ENCODE measurements at regions not wholly inside any gene's neighbourhood (a gene's known extent, or its start where the extent isn't known, plus 50 kb on each side); places are given as distances from the start of the nearest gene placed in this dataset.
"Not testable (repeated sequence)": the region's sequence is repeated elsewhere in the genome, so short reads cannot be mapped to it uniquely, and the experiment has no call there.

DNA sequence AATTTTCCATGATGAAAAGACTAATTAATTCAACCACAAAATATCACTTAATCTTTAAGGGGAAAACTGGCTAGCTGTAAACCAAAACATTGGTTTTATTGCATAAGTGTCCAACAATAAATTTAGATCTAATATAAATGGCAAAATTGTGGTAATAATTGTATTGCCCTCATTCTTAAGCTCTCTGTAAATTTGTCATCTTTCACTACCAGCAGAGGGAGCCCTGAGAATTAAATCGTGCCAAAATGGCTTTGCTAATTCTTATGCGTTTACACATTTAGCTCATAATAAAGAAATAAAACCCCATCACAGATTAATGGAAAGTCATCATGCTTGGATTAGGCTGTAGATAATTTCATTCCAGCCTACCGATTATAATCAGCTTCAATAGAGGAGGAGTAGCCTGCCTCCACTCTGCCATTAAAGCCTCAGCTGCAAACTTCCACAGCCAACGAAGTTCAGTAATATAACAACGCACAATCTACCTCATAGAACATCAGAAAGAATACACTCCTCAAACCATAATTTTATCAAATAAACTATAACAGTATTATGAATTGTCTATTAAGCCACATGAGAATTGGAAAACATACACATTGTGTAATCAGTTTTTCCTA lies 70.0 kb upstream of the ATP5MC3 start:
- intact Hi-C loops (cut with micrococcal nuclease; ENCODE audit: unreplicated experiment): loop anchor here (5.0 kb wide), 1 partner anchor 846 kb away; the partner anchor contains the start of gene HOXD12
- Mint-ChIP-seq H3K4me3 (ENCODE audit: low read depth, unreplicated experiment) (no peak overlapping the region), H3K27me3 (ENCODE audit: unreplicated experiment) (peaks cover 12% of the 10 kb centered on the region), H3K36me3 (ENCODE audit: insufficient read depth, unreplicated experiment) (no peaks in the 10 kb centered on the region), H3K9me3 (ENCODE audit: low read depth, unreplicated experiment) (no peaks in the 10 kb centered on the region), H3K4me1 (ENCODE audit: low read depth, unreplicated experiment) (no peaks in the 10 kb centered on the region), H3K27ac (ENCODE audit: unreplicated experiment) (no peak overlapping the region)
- BruUV-seq (replicated peaks): no TSS peak
- CTCF ChIA-PET: interaction anchor here (0.8 to 1.6 kb wide), 16 partner anchors 8 to 845 kb away, joined by 3 to 24 read pairs (median 4); no protein-coding TSS in a partner anchor
- TF ChIP-seq, protein P1, sequence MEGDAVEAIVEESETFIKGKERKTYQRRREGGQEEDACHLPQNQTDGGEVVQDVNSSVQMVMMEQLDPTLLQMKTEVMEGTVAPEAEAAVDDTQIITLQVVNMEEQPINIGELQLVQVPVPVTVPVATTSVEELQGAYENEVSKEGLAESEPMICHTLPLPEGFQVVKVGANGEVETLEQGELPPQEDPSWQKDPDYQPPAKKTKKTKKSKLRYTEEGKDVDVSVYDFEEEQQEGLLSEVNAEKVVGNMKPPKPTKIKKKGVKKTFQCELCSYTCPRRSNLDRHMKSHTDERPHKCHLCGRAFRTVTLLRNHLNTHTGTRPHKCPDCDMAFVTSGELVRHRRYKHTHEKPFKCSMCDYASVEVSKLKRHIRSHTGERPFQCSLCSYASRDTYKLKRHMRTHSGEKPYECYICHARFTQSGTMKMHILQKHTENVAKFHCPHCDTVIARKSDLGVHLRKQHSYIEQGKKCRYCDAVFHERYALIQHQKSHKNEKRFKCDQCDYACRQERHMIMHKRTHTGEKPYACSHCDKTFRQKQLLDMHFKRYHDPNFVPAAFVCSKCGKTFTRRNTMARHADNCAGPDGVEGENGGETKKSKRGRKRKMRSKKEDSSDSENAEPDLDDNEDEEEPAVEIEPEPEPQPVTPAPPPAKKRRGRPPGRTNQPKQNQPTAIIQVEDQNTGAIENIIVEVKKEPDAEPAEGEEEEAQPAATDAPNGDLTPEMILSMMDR (IDR thresholded peaks at IDR 0.05; ENCODE audit: unreplicated experiment): peak; percentile 67
- peak; percentile 33 for DNase-seq

DNA sequence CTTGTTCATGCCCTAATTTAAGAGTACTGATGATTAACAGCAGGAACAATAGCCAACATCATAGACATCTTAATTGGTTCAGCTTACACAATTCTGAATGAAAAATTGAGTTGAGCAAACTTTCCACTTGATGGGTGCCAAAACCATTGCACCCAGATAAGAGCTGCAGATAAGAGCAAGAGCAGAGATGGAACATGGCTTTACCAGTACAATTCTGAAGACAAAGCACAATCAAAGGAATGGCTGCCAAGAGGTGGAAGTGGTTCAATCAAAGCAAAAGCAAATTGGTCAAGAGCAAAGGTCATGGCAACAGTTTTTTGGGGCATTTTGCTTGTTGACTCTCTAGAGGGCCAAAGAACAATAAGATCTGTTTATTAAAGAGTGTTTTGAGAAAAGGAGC lies 65.6 kb upstream of the ATP5MC3 start:
- Mint-ChIP-seq H3K4me1 (ENCODE audit: low read depth, unreplicated experiment) (no peaks in the 10 kb centered on the region), H3K36me3 (ENCODE audit: insufficient read depth, unreplicated experiment) (no peaks in the 10 kb centered on the region), H3K27me3 (ENCODE audit: unreplicated experiment) (no peaks in the 10 kb centered on the region), H3K9me3 (ENCODE audit: low read depth, unreplicated experiment) (no peaks in the 10 kb centered on the region), H3K4me3 (ENCODE audit: low read depth, unreplicated experiment) (no peak overlapping the region), H3K27ac (ENCODE audit: unreplicated experiment) (no peak overlapping the region)
- no TSS peak for BruUV-seq (replicated peaks)
- CTCF ChIA-PET: no interaction called here
- intact Hi-C loops (cut with micrococcal nuclease; ENCODE audit: unreplicated experiment): no loop called here
- TF ChIP-seq, protein P1 (IDR thresholded peaks at IDR 0.05; ENCODE audit: unreplicated experiment): no peak
- no peak for DNase-seq

- BruUV-seq (replicated peaks): no TSS peak
- H3K27ac Mint-ChIP-seq (ENCODE audit: unreplicated experiment): no peak overlapping the region
- intact Hi-C loops (cut with micrococcal nuclease; ENCODE audit: unreplicated experiment): no loop called here
- DNase-seq: no peak
- H3K4me3 Mint-ChIP-seq (ENCODE audit: low read depth, unreplicated experiment): no peak overlapping the region
- H3K36me3 Mint-ChIP-seq (ENCODE audit: insufficient read depth, unreplicated experiment): no peaks in the 10 kb centered on the region
- peaks cover 21% of the 10 kb centered on the region for H3K27me3 Mint-ChIP-seq (ENCODE audit: unreplicated experiment)
- no peaks in the 10 kb centered on the region for H3K4me1 Mint-ChIP-seq (ENCODE audit: low read depth, unreplicated experiment)
- TF ChIP-seq, protein P1 (IDR thresholded peaks at IDR 0.05; ENCODE audit: unreplicated experiment): no peak
- H3K9me3 Mint-ChIP-seq (ENCODE audit: low read depth, unreplicated experiment): peaks cover 4% of the 10 kb centered on the region
- CTCF ChIA-PET: no interaction called here
These were observed 63.2 kb upstream of the ATP5MC3 start for GRCh38 chr2:175244697-175245096.

DNA sequence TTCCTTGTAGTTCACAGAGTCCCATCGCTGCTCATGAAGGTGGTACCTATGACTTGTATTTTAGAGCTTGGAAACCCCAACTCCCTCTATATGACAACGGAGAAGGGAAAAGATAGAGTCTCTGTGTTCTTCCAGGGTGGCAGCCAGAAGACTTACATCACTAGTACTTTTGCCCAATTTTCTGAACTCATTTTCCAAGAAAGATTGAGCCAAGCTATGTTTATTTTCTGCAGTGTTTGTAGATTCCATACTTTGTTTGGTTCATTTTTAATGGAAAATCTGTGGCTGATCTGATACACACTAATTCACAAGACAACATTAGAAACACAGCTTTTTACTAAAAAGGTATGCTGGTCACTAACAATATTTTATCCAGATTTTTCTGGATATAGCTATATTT lies 60.2 kb upstream of the ATP5MC3 start:
- peaks cover 21% of the 10 kb centered on the region for H3K27me3 Mint-ChIP-seq (ENCODE audit: unreplicated experiment)
- DNase-seq: no peak
- no peaks in the 10 kb centered on the region for H3K4me1 Mint-ChIP-seq (ENCODE audit: low read depth, unreplicated experiment)
- no TSS peak for BruUV-seq (replicated peaks)
- CTCF ChIA-PET: interaction anchor here (1.1 kb wide), 1 partner anchor 10 kb away, joined by 5 read pairs; no protein-coding TSS in a partner anchor
- peaks cover 6% of the 10 kb centered on the region for H3K9me3 Mint-ChIP-seq (ENCODE audit: low read depth, unreplicated experiment)
- no peak overlapping the region for H3K4me3 Mint-ChIP-seq (ENCODE audit: low read depth, unreplicated experiment)
- intact Hi-C loops (cut with micrococcal nuclease; ENCODE audit: unreplicated experiment): no loop called here
- no peak overlapping the region for H3K27ac Mint-ChIP-seq (ENCODE audit: unreplicated experiment)
- H3K36me3 Mint-ChIP-seq (ENCODE audit: insufficient read depth, unreplicated experiment): no peaks in the 10 kb centered on the region
- TF ChIP-seq, protein P1 (IDR thresholded peaks at IDR 0.05; ENCODE audit: unreplicated experiment): no peak

DNA sequence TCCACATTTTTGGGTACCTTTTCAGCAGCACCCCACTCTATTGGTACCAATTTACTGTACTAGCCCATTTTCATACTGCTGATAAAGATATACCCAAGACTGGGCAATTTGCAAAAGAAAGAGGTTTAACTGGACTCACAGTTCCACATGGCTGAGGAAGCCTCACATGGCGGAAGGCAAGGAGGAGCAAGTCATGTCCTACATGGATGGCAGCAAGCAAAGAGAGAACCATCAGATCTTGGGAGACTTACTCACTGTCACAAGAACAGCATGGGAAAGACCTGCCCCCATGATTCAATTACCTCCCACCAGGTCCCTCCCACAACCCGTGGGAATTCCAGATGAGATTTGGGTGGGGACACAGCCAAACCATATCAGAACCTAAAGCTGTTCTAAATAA lies 58.5 kb upstream of the ATP5MC3 start:
- CTCF ChIA-PET: interaction anchor here (0.5 kb wide), 1 partner anchor 253 kb away, joined by 3 read pairs; no protein-coding TSS in a partner anchor
- intact Hi-C loops (cut with micrococcal nuclease; ENCODE audit: unreplicated experiment); H3K4me3 Mint-ChIP-seq (ENCODE audit: low read depth, unreplicated experiment); H3K4me1 Mint-ChIP-seq (ENCODE audit: low read depth, unreplicated experiment); DNase-seq; H3K27ac Mint-ChIP-seq (ENCODE audit: unreplicated experiment); BruUV-seq (replicated peaks); H3K36me3 Mint-ChIP-seq (ENCODE audit: insufficient read depth, unreplicated experiment); H3K9me3 Mint-ChIP-seq (ENCODE audit: low read depth, unreplicated experiment): not testable (repeated sequence)
- H3K27me3 Mint-ChIP-seq (ENCODE audit: unreplicated experiment): peaks cover 21% of the 10 kb centered on the region
